HL-60 (cell line): ENCODE measurements at regions not wholly inside any gene's neighbourhood (a gene's known extent, or its start where the extent isn't known, plus 50 kb on each side); places are given as distances from the start of the nearest gene placed in this dataset.

Source experiments
- DNase-seq, 2 experiments: peaks; one replicate each; pipeline ENCODE4 v3.0.0-alpha.2; 2010 to 2020; ENCODE audit warnings: low read depth in 1 of 2, low spot score in 1 of 2
- H3K27ac ChIP-seq: fragments of 250-450 bp; sonication (Bioruptor Pico); replicated peaks from 2 replicates; pipeline ENCODE4 v1.5.1; 2020; ENCODE audit warnings: mild to moderate bottlenecking, moderate library complexity
- H3K27me3 ChIP-seq: fragments of 250-450 bp; sonication (Bioruptor Pico); 2 replicates; pipeline ENCODE4 v1.5.1; 2021; ENCODE audit warnings: mild to moderate bottlenecking, moderate library complexity; ENCODE audit not compliant: insufficient read depth, poor library complexity, severe bottlenecking
- H3K4me3 ChIP-seq: replicated peaks from 2 replicates; pipeline ENCODE4 v1.5.1; 2011; ENCODE audit warnings: mild to moderate bottlenecking, control low read depth, low read length; ENCODE audit not compliant: insufficient read depth
- CTCF ChIP-seq: IDR thresholded peaks from one replicate; pipeline ENCODE4 v1.5.1; 2011; ENCODE audit warnings: low read length, control low read depth, inconsistent platforms; ENCODE audit not compliant: insufficient read depth
- GABPA ChIP-seq: IDR thresholded peaks from 2 replicates; pipeline ENCODE4 v1.6.1; 2012; ENCODE audit warnings: low read depth
- POLR2AphosphoS5 ChIP-seq: IDR thresholded peaks from 2 replicates; pipeline ENCODE4 v1.6.1; 2012; ENCODE audit warnings: low read depth
- REST ChIP-seq: IDR thresholded peaks from 2 replicates; pipeline ENCODE4 v1.6.1; 2012; ENCODE audit warnings: low read depth; ENCODE audit not compliant: insufficient replicate concordance
- SPI1 ChIP-seq: IDR thresholded peaks from 2 replicates; pipeline ENCODE4 v1.6.1; 2012; ENCODE audit warnings: low read depth, mild to moderate bottlenecking, borderline replicate concordance

- Histone ChIP-seq H3K27me3 (no peaks in the 10 kb centered on the region), H3K27ac (no peak overlapping the region), H3K4me3 (no peak overlapping the region)
- TF ChIP-seq GABPA (no peak), POLR2AphosphoS5 (no peak), SPI1 (no peak), REST (no peak), CTCF (no peak)
- DNase-seq = no peak
These were observed 201.9 kb downstream of the MOXD1 start for GRCh38 chr6:132199343-132199742.

GRCh38 chr6:132198896-132199295 is 202.4 kb downstream of the MOXD1 start:
- H3K27ac ChIP-seq = no peak overlapping the region
- no peak for TF ChIP-seq CTCF
- TF ChIP-seq SPI1 = no peak
- no peak for TF ChIP-seq GABPA
- H3K4me3 ChIP-seq = no peak overlapping the region
- no peak for DNase-seq
- H3K27me3 ChIP-seq = no peaks in the 10 kb centered on the region

- no peak overlapping the region for H3K4me3 ChIP-seq
- no peaks in the 10 kb centered on the region for H3K27me3 ChIP-seq
- DNase-seq = no peak
- TF ChIP-seq POLR2AphosphoS5 = no peak
- no peak overlapping the region for H3K27ac ChIP-seq
These were observed 203.2 kb downstream of the MOXD1 start for GRCh38 chr6:132198040-132198439.

GRCh38 chr6:132194529-132194928 is 206.7 kb downstream of the MOXD1 start:
- Histone ChIP-seq H3K27ac (no peak overlapping the region), H3K4me3 (no peak overlapping the region), H3K27me3 (no peaks in the 10 kb centered on the region)
- DNase-seq = no peak
- TF ChIP-seq SPI1 (no peak), GABPA (no peak), REST (no peak), POLR2AphosphoS5 (no peak), CTCF (no peak)
